Adrenal gland (tissue), 9 donors: ENCODE measurements at regions not wholly inside any gene's neighbourhood (a gene's known extent, or its start where the extent isn't known, plus 50 kb on each side); places are given as distances from the start of the nearest gene placed in this dataset.

Source experiments
- DNase-seq, 7 donors: peaks; one replicate each; pipeline ENCODE4 v3.0.0-alpha.2; 2019 to 2020
- H3K27ac ChIP-seq, 5 donors: fragments of 200-600 bp; sonication (generic) in 4 of 5; 1 replicate in 3 of 5; 2 replicates in 2 of 5; pipeline versions ENCODE4 v1.5.1 to v1.8.0; 2016 to 2020; ENCODE audit warnings: mild to moderate bottlenecking in 1 of 5
- H3K27me3 ChIP-seq: fragments of 200-600 bp; 2 replicates; pipeline ENCODE4 v1.8.0; 2021
- H3K36me3 ChIP-seq, 2 donors: fragments of 200-600 bp; replicated peaks in 1 of 2; 1 replicate in 1 of 2; 2 replicates in 1 of 2; pipeline versions ENCODE4 v1.5.1 to v1.8.0; 2018 to 2022
- H3K4me1 ChIP-seq, 2 donors: fragments of 200-600 bp; replicated peaks in 1 of 2; 1 replicate in 1 of 2; 2 replicates in 1 of 2; pipeline versions ENCODE4 v1.5.1 to v1.8.0; 2018 to 2021
- H3K4me3 ChIP-seq, 4 donors: fragments of 200-600 bp; sonication (generic) in 3 of 4; one replicate each; pipeline ENCODE4 v1.5.1; 2016 to 2018
- H3K9me3 ChIP-seq, 3 donors: fragments of 200-600 bp; sonication (generic) in 1 of 3; replicated peaks in 1 of 3; 1 replicate in 2 of 3; 2 replicates in 1 of 3; pipeline versions ENCODE4 v1.5.1 to v1.8.0; 2016 to 2021
- CTCF ChIP-seq, 6 experiments: fragments of 450-650 bp in 4 of 6; fragments of 200-600 bp in 2 of 6; sonication (generic) in 1 of 6; IDR thresholded peaks; 1 replicate in 5 of 6; 2 replicates in 1 of 6; pipeline versions ENCODE4 v1.5.1 to v1.8.0; 2016 to 2021; ENCODE audit warnings: antibody characterized with exemption in 6 of 6, mild to moderate bottlenecking in 2 of 6, moderate library complexity in 1 of 6
- POLR2A ChIP-seq, 2 donors: fragments of 450-650 bp; IDR thresholded peaks; one replicate each; pipeline ENCODE4 v1.6.1; 2017; ENCODE audit warnings: antibody characterized with exemption in 2 of 2, mild to moderate bottlenecking in 2 of 2, moderate library complexity in 1 of 2
- WGBS, 4 donors: extraction: QIAGEN DNeasy Blood & Tissue Kit in 2 of 4; methylation state at CpG; one replicate each; pipeline versions ENCODE4 v1.1.5 to v1.1.7; 2013 to 2017; 5-methylcytosine and 5-hydroxymethylcytosine counted together
- intact Hi-C, 2 donors: fragments of 100-400 bp; cut with DNase I; formaldehyde crosslinking; loops; one replicate each; pipeline versions ENCODE4 v1.14.1 to v1.15.0; 2022 to 2023
- donor health status: healthy with polysubstance abuse.
- donor health status: Bipolar disorder and iron deficiency.
- donor health status: DM: yes; HTN: yes; CAD: no.
- donor health status: DM: no; HTN: no; CAD: no.
- donor health status: DM: no; HTN: no; CAD: no.

GRCh38 chr6:114989279-114989964, 646.6 kb upstream of the HS3ST5 start:
- TF ChIP-seq POLR2A (IDR thresholded peaks at IDR 0.05) (no peak), CTCF (IDR thresholded peaks at IDR 0.05) (no peak)
- H3K27me3 ChIP-seq: no peaks in the 10 kb centered on the region
- 78 to 91% (median 84%) methylated on average over 5 of the region's 5 CpGs for WGBS, 4 donors
- no peaks in the 10 kb centered on the region for H3K36me3 ChIP-seq
- no peak overlapping the region for H3K4me3 ChIP-seq
- no peak for DNase-seq
- H3K9me3 ChIP-seq: no peaks in the 10 kb centered on the region
- intact Hi-C loops: no loop called here
- H3K4me1 ChIP-seq: no peaks in the 10 kb centered on the region
- H3K27ac ChIP-seq: no peak overlapping the region

DNA sequence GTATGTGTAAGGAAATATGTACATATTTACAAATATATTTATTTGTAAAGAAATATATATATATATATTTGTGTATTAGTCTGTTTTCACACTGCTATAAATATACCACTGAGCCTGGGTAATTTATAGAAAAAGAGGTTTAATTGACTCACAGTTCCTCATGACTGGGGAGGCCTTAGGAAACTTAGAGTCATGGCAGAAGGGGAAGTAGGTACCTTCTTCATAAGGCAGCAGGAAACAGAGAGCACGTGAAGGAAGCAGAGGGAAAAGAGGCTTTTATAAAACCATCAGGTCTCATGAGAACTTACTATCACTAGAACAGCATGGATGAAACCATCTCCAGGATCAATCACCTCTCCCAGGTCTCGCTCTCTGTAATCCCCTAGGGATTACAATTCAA, 644.5 kb upstream of the HS3ST5 start:
- intact Hi-C loops: no loop called here
- H3K27me3 ChIP-seq: no peaks in the 10 kb centered on the region
- no peaks in the 10 kb centered on the region for H3K36me3 ChIP-seq
- H3K4me3 ChIP-seq: no peak overlapping the region
- no peak for TF ChIP-seq POLR2A (IDR thresholded peaks at IDR 0.05)
- no peak for TF ChIP-seq CTCF (IDR thresholded peaks at IDR 0.05)
- no peak overlapping the region for H3K27ac ChIP-seq
- 80 to 87% (median 81%) methylated on average over 2 of the region's 2 CpGs for WGBS, 4 donors
- no peaks in the 10 kb centered on the region for H3K9me3 ChIP-seq
- no peaks in the 10 kb centered on the region for H3K4me1 ChIP-seq
- no peak for DNase-seq

DNA sequence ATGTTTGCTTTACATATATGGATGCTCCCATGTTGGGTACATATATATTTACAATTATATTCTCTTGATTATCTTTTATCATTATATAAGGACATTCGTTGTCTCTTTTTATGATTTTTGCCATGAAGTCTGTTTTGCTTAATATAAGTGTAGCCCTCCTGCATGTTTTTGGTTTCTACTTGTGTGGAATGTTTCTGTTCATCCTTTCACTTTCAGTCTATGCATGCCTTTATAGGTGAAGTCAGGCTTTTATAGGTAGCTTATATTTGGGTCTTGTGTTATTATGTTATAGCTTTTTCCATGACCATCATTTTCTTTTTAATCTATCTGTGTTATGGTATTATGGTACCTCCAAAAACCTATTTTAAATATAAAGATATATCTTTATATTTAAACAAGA, 612.5 kb upstream of the HS3ST5 start:
- Histone ChIP-seq H3K4me1 (no peaks in the 10 kb centered on the region), H3K9me3 (peaks cover 0 to 4% (median 0%) of the 10 kb centered on the region in 3 donors), H3K4me3 (no peak overlapping the region), H3K27me3 (no peaks in the 10 kb centered on the region), H3K27ac (no peak overlapping the region), H3K36me3 (no peaks in the 10 kb centered on the region)
- DNase-seq: no peak
- intact Hi-C loops: no loop called here
- TF ChIP-seq CTCF (IDR thresholded peaks at IDR 0.05): no peak
- no peak for TF ChIP-seq POLR2A (IDR thresholded peaks at IDR 0.05)
- 0 to 81% (median 73%) methylated on average over 1 of the region's 1 CpG for WGBS, 4 donors

GRCh38 chr6:114952229-114952628, 609.4 kb upstream of the HS3ST5 start:
- intact Hi-C loops: no loop called here
- no peak for DNase-seq
- Histone ChIP-seq H3K27me3 (no peaks in the 10 kb centered on the region), H3K36me3 (no peaks in the 10 kb centered on the region), H3K4me3 (no peak overlapping the region), H3K4me1 (no peaks in the 10 kb centered on the region), H3K27ac (no peak overlapping the region), H3K9me3 (peaks cover 0 to 4% (median 0%) of the 10 kb centered on the region in 3 donors)
- TF ChIP-seq POLR2A (IDR thresholded peaks at IDR 0.05): no peak
- 60 to 70% (median 62%) methylated on average over 3 of the region's 3 CpGs for WGBS, 4 donors

GRCh38 chr6:114945392-114945791, 602.6 kb upstream of the HS3ST5 start:
- Histone ChIP-seq H3K4me3 (no peak overlapping the region), H3K9me3 (no peaks in the 10 kb centered on the region), H3K4me1 (no peaks in the 10 kb centered on the region), H3K36me3 (no peaks in the 10 kb centered on the region), H3K27ac (no peak overlapping the region), H3K27me3 (no peaks in the 10 kb centered on the region)
- DNase-seq: no peak
- WGBS, 4 donors: 83 to 92% (median 85%) methylated on average over 1 to 5 of the region's 5 CpGs
- no peak for TF ChIP-seq POLR2A (IDR thresholded peaks at IDR 0.05)
- no peak for TF ChIP-seq CTCF (IDR thresholded peaks at IDR 0.05)
- intact Hi-C loops: no loop called here
